Vagina (tissue), 2 donors: ENCODE measurements at regions not wholly inside any gene's neighbourhood (a gene's known extent, or its start where the extent isn't known, plus 50 kb on each side); places are given as distances from the start of the nearest gene placed in this dataset. TPM values are rescaled to one million over a fixed set of nuclear protein-coding genes. Genes with fewer than 3 reads are reported as not detected.

Experiments used
- DNase-seq, 2 donors: peaks; one replicate each; pipeline ENCODE4 v3.0.0-alpha.2; 2017; ENCODE audit errors: extremely low spot score in 2 of 2
- H3K27ac ChIP-seq: fragments of 200-600 bp; sonication (generic); one replicate; pipeline ENCODE4 v1.5.1; 2019
- H3K27me3 ChIP-seq: fragments of 200-600 bp; sonication (generic); one replicate; pipeline ENCODE4 v1.5.1; 2019
- H3K36me3 ChIP-seq, 2 donors: fragments of 200-600 bp; sonication (generic); one replicate each; pipeline ENCODE4 v1.5.1; 2017 to 2019
- H3K4me1 ChIP-seq: fragments of 200-600 bp; sonication (generic); one replicate; pipeline ENCODE4 v1.5.1; 2019
- H3K4me3 ChIP-seq, 2 donors: fragments of 200-600 bp; sonication (generic); 1 replicate in 1 of 2; 2 replicates in 1 of 2; pipeline ENCODE4 v1.5.1; 2016 to 2019
- H3K9me3 ChIP-seq: fragments of 200-600 bp; sonication (generic); one replicate; pipeline ENCODE4 v1.5.1; 2019
- POLR2AphosphoS5 ChIP-seq, 2 donors: sonication (generic); formaldehyde crosslinking; IDR thresholded peaks; one replicate each; pipeline ENCODE4 v1.9.0; 2017; ENCODE audit warnings: antibody characterized with exemption in 2 of 2, mild to moderate bottlenecking in 2 of 2, low read depth in 1 of 2; ENCODE audit not compliant: insufficient read depth in 1 of 2
- intact Hi-C: fragments of 100-400 bp; cut with DNase I; formaldehyde crosslinking; loops from one replicate; pipeline ENCODE4 v1.15.1; 2023
- small RNA-seq: library from RNA; depleted of rRNA; stranded (forward); fragments of <200 nt; gene quantifications from one replicate; pipeline ENCODE3, GENCODE V24; 2016

- Histone ChIP-seq H3K4me1 (no peaks in the 10 kb centered on the region), H3K27ac (no peak overlapping the region), H3K4me3 (no peak overlapping the region), H3K9me3 (no peaks in the 10 kb centered on the region), H3K27me3 (no peaks in the 10 kb centered on the region), H3K36me3 (no peaks in the 10 kb centered on the region)
- TF ChIP-seq POLR2AphosphoS5 (IDR thresholded peaks at IDR 0.05; ENCODE audit: insufficient read depth in 1 of 2, low read depth in 1 of 2), result no peak
- DNase-seq, result no peak
- intact Hi-C loops, result no loop called here
Observed at GRCh38 chr7:69545175-69545574, 53.1 kb upstream of the AUTS2 start.

Small RNA genes in the stretch of these regions (small RNA-seq; reads per million reads assigned to genes)
- gene MTATP6P21 (not detected), gene RF00019 (not detected), gene RNA5SP231 (not detected), gene RNU6-229P (not detected), gene RNU6-832P (not detected)
